C4-2B (cell line): ENCODE measurements at regions not wholly inside any gene's neighbourhood (a gene's known extent, or its start where the extent isn't known, plus 50 kb on each side); places are given as distances from the start of the nearest gene placed in this dataset.
"Not testable (repeated sequence)": the region's sequence is repeated elsewhere in the genome, so short reads cannot be mapped to it uniquely, and the experiment has no call there.

ENCODE experiments used
- CTCF ChIP-seq: fragments of 450-650 bp; conservative IDR thresholded peaks from 2 replicates; pipeline ENCODE4 v1.5.1; 2017; ENCODE audit warnings: mild to moderate bottlenecking
- ZFX ChIP-seq: fragments of 450-650 bp; IDR thresholded peaks from 2 replicates; pipeline ENCODE4 v1.6.1; 2017

- not testable (repeated sequence) for TF ChIP-seq CTCF, ZFX
Measured at GRCh38 chr16:29252311-29252710, 154.2 kb downstream of the NPIPB11 start.
